ENCODE measurements at regions not wholly inside any gene's neighbourhood (a gene's known extent, or its start where the extent isn't known, plus 50 kb on each side); places are given as distances from the start of the nearest gene placed in this dataset.

GRCh38 chr2:195569255-195569654 lies 87.8 kb upstream of the SLC39A10 start:
- TF ChIP-seq STAT3 (IDR thresholded peaks at IDR 0.05; ENCODE audit: low read depth, low read length) (no peak), CBX3 (IDR thresholded peaks at IDR 0.05; ENCODE audit: borderline replicate concordance, low read depth) (no peak), SREBF2 (IDR thresholded peaks at IDR 0.05; ENCODE audit: low read length) (no peak), ETV6 (conservative IDR thresholded peaks at IDR 0.05 in 1 of 2, IDR thresholded peaks at IDR 0.05 in 1 of 2; ENCODE audit: borderline replicate concordance in 1 of 2, low read depth in 1 of 2) (no peak), SIN3A (IDR thresholded peaks at IDR 0.05; ENCODE audit: low read depth, low read length) (no peak), DPF2 (IDR thresholded peaks at IDR 0.05) (no peak), RAD21 (IDR thresholded peaks at IDR 0.05; ENCODE audit: insufficient read depth, low read depth, low read length) (no peak)
- TF ChIP-seq, protein P1, sequence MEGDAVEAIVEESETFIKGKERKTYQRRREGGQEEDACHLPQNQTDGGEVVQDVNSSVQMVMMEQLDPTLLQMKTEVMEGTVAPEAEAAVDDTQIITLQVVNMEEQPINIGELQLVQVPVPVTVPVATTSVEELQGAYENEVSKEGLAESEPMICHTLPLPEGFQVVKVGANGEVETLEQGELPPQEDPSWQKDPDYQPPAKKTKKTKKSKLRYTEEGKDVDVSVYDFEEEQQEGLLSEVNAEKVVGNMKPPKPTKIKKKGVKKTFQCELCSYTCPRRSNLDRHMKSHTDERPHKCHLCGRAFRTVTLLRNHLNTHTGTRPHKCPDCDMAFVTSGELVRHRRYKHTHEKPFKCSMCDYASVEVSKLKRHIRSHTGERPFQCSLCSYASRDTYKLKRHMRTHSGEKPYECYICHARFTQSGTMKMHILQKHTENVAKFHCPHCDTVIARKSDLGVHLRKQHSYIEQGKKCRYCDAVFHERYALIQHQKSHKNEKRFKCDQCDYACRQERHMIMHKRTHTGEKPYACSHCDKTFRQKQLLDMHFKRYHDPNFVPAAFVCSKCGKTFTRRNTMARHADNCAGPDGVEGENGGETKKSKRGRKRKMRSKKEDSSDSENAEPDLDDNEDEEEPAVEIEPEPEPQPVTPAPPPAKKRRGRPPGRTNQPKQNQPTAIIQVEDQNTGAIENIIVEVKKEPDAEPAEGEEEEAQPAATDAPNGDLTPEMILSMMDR (IDR thresholded peaks at IDR 0.05 in 2 of 3, conservative IDR thresholded peaks at IDR 0.05 in 1 of 3; ENCODE audit: control insufficient read depth in 2 of 3, extremely low read depth in 1 of 3, insufficient read depth in 1 of 3, low read depth in 3 of 3, low read length in 3 of 3): no peak
- TF ChIP-seq, protein P2, sequence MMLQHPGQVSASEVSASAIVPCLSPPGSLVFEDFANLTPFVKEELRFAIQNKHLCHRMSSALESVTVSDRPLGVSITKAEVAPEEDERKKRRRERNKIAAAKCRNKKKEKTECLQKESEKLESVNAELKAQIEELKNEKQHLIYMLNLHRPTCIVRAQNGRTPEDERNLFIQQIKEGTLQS (IDR thresholded peaks at IDR 0.05; ENCODE audit: borderline replicate concordance, extremely low read depth, low read depth, low read length): no peak

Measured in GM12878 (cell line).